WTC11 (cell line): ENCODE measurements at regions not wholly inside any gene's neighbourhood (a gene's known extent, or its start where the extent isn't known, plus 50 kb on each side); places are given as distances from the start of the nearest gene placed in this dataset.
A peak's percentile ranks its signal among the peaks of the same experiment; 100 is the strongest.

ENCODE experiments used
- ATAC-seq: fragments of 200-7000 bp; cut with Tn5 transposase; 2 replicates; pipeline ENCODE4 v1.10.0; 2021; ENCODE audit warnings: mild to moderate bottlenecking, moderate library complexity
- CTCF ChIA-PET: fragments of 300-600 bp; sonication (Branson Sonifier 250); formaldehyde crosslinking; loops from one replicate; lab custom pipeline; 2021; ENCODE audit warnings: antibody characterized with exemption; lab: Charles Lee
- POLR2A ChIA-PET: fragments of 350-600 bp; sonication (Branson Sonifier 250); formaldehyde crosslinking; loops from one replicate; lab custom pipeline; 2021; ENCODE audit warnings: antibody characterized with exemption; lab: Charles Lee
- DNase-seq: peaks from one replicate; pipeline ENCODE4 v3.0.0; 2021; ENCODE audit warnings: low spot score
- H3K27ac Mint-ChIP-seq: 2 replicates; pipeline ENCODE4 v1.8.0; 2021; ENCODE audit warnings: mixed read lengths
- H3K27me3 Mint-ChIP-seq: 2 replicates; pipeline ENCODE4 v1.8.0; 2021; ENCODE audit warnings: low read depth, mild to moderate bottlenecking, moderate library complexity, mixed read lengths
- H3K36me3 Mint-ChIP-seq: 2 replicates; pipeline ENCODE4 v1.8.0; 2021; ENCODE audit warnings: mixed read lengths
- H3K4me1 Mint-ChIP-seq: 2 replicates; pipeline ENCODE4 v1.8.0; 2022; ENCODE audit warnings: mixed read lengths
- H3K4me3 Mint-ChIP-seq: 2 replicates; pipeline ENCODE4 v1.8.0; 2021; ENCODE audit warnings: mild to moderate bottlenecking, moderate library complexity, mixed read lengths
- H3K9me3 Mint-ChIP-seq: 2 replicates; pipeline ENCODE4 v1.8.0; 2021; ENCODE audit warnings: mixed read lengths
- AR ChIP-seq: fragments of 250-450 bp; sonication (Bioruptor Pico); IDR thresholded peaks from 2 replicates; pipeline ENCODE4 v1.9.0; 2021; ENCODE audit warnings: mild to moderate bottlenecking
- ATF3 ChIP-seq: sonication (generic); formaldehyde crosslinking; conservative IDR thresholded peaks from 2 replicates; pipeline ENCODE4 v1.8.1; 2022; ENCODE audit warnings: mild to moderate bottlenecking, missing genetic modification reagents
- FOXP4 ChIP-seq: sonication (generic); formaldehyde crosslinking; IDR thresholded peaks from 2 replicates; pipeline ENCODE4 v1.8.0; 2022; ENCODE audit warnings: mild to moderate bottlenecking, missing genetic modification reagents
- JAZF1 ChIP-seq: fragments of 250-450 bp; sonication (Bioruptor Pico); IDR thresholded peaks from 2 replicates; pipeline ENCODE4 v1.9.0; 2021; ENCODE audit warnings: moderate library complexity, mild to moderate bottlenecking, inconsistent platforms
- MXD4 ChIP-seq: fragments of 250-450 bp; sonication (Bioruptor Pico); IDR thresholded peaks from 2 replicates; pipeline ENCODE4 v1.8.0; 2021; ENCODE audit warnings: mild to moderate bottlenecking, moderate library complexity, borderline replicate concordance
- NR1H2 ChIP-seq: sonication (generic); formaldehyde crosslinking; IDR thresholded peaks from 2 replicates; pipeline ENCODE4 v1.9.0; 2021; ENCODE audit warnings: mild to moderate bottlenecking, moderate library complexity, missing genetic modification reagents
- NR3C1 ChIP-seq: sonication (generic); formaldehyde crosslinking; conservative IDR thresholded peaks from 2 replicates; pipeline ENCODE4 v1.8.1; 2023; ENCODE audit warnings: low read depth, mild to moderate bottlenecking, missing genetic modification reagents
- RELA ChIP-seq: sonication (generic); formaldehyde crosslinking; IDR thresholded peaks from 2 replicates; pipeline ENCODE4 v1.8.1; 2022; ENCODE audit warnings: missing genetic modification reagents, mild to moderate bottlenecking, borderline replicate concordance
- RORB ChIP-seq: fragments of 250-450 bp; sonication (Bioruptor Pico); IDR thresholded peaks from 2 replicates; pipeline ENCODE4 v1.9.0; 2021; ENCODE audit warnings: mild to moderate bottlenecking
- SP1 ChIP-seq: sonication (generic); formaldehyde crosslinking; conservative IDR thresholded peaks from 2 replicates; pipeline ENCODE4 v1.8.1; 2022; ENCODE audit warnings: missing genetic modification reagents
- TEAD4 ChIP-seq: sonication (generic); formaldehyde crosslinking; IDR thresholded peaks from 2 replicates; pipeline ENCODE4 v1.8.0; 2022; ENCODE audit warnings: mild to moderate bottlenecking, missing genetic modification reagents
- ZNF263 ChIP-seq: sonication (generic); formaldehyde crosslinking; IDR thresholded peaks from 2 replicates; pipeline ENCODE4 v1.8.1; 2022; ENCODE audit warnings: low read depth, mild to moderate bottlenecking, moderate library complexity, missing genetic modification reagents
- ZNF281 ChIP-seq: sonication (generic); formaldehyde crosslinking; IDR thresholded peaks from 2 replicates; pipeline ENCODE4 v1.8.0; 2023; ENCODE audit warnings: mild to moderate bottlenecking, missing genetic modification reagents
- ZNF425 ChIP-seq: fragments of 250-450 bp; sonication (Bioruptor Pico); conservative IDR thresholded peaks from 2 replicates; pipeline ENCODE4 v1.9.0; 2021; ENCODE audit warnings: mild to moderate bottlenecking
- ZSCAN18 ChIP-seq: fragments of 250-450 bp; sonication (Bioruptor Pico); IDR thresholded peaks from 2 replicates; pipeline ENCODE4 v2.1.2; 2022; ENCODE audit warnings: mild to moderate bottlenecking, moderate library complexity

GRCh38 chr2:7895289-7895688 is 786.6 kb upstream of the ID2 start:
- no peak for TF ChIP-seq ATF3 (CRISPR knock-in tag)
- TF ChIP-seq ZNF281 (CRISPR knock-in tag) = no peak
- no peak for TF ChIP-seq NR1H2 (CRISPR knock-in tag)
- TF ChIP-seq SP1 (CRISPR knock-in tag) = no peak
- TF ChIP-seq TEAD4 = no peak
- no peak for TF ChIP-seq ZNF425 (CRISPR knock-in tag)
- TF ChIP-seq NR3C1 (CRISPR knock-in tag) = no peak
- no peak for TF ChIP-seq RORB (CRISPR knock-in tag)
- TF ChIP-seq ZNF263 (CRISPR knock-in tag) = no peak
- TF ChIP-seq ZSCAN18 (CRISPR knock-in tag) = no peak
- no peak for TF ChIP-seq AR (CRISPR knock-in tag)
- Mint-ChIP-seq H3K36me3 (peaks cover 29% of the 10 kb centered on the region), H3K9me3 (peaks cover 4% of the 10 kb centered on the region), H3K4me3 (no peak overlapping the region), H3K27ac (no peak overlapping the region), H3K27me3 (no peaks in the 10 kb centered on the region), H3K4me1 (peaks cover 86% of the 10 kb centered on the region)
- POLR2A ChIA-PET = no interaction called here
- DNase-seq = no peak
- no peak for ATAC-seq
- CTCF ChIA-PET = no interaction called here

- peaks cover 82% of the 10 kb centered on the region for H3K4me1 Mint-ChIP-seq
- ChIA-PET POLR2A (no interaction called here), CTCF (no interaction called here)
- peak overlapping the region; percentile 26 for H3K27ac Mint-ChIP-seq
- DNase-seq (no peak), ATAC-seq (no peak)
- no peak overlapping the region for H3K4me3 Mint-ChIP-seq
- H3K9me3 Mint-ChIP-seq = peaks cover 11% of the 10 kb centered on the region
- TF ChIP-seq JAZF1 (CRISPR knock-in tag) = no peak
- TF ChIP-seq RELA (CRISPR knock-in tag) = no peak
- no peak for TF ChIP-seq MXD4
- TF ChIP-seq FOXP4 = no peak
- TF ChIP-seq NR1H2 (CRISPR knock-in tag) = no peak
- no peaks in the 10 kb centered on the region for H3K27me3 Mint-ChIP-seq
- H3K36me3 Mint-ChIP-seq = peaks cover 33% of the 10 kb centered on the region
Measured at GRCh38 chr2:7896940-7897487, 784.8 kb upstream of the ID2 start.
